Omental fat pad (tissue), 3 donors: ENCODE measurements at regions not wholly inside any gene's neighbourhood (a gene's known extent, or its start where the extent isn't known, plus 50 kb on each side); places are given as distances from the start of the nearest gene placed in this dataset.

Source experiments
- ATAC-seq: fragments of 150-250 bp; one replicate; pipeline ENCODE4 v1.9.1; 2016; ENCODE audit warnings: mild to moderate bottlenecking, moderate library complexity; ENCODE audit not compliant: low FRiP score
- DNase-seq: peaks from one replicate; pipeline ENCODE4 v3.0.0-alpha.2; 2019; ENCODE audit warnings: low spot score
- CTCF ChIP-seq, 3 donors: fragments of 450-650 bp; IDR thresholded peaks; one replicate each; pipeline ENCODE4 v1.5.1; 2016 to 2017; ENCODE audit warnings: antibody characterized with exemption in 3 of 3, mild to moderate bottlenecking in 3 of 3, moderate library complexity in 2 of 3

- TF ChIP-seq CTCF (IDR thresholded peaks at IDR 0.05), result no peak
- no peak for DNase-seq
- no peak for ATAC-seq
Measured at GRCh38 chr11:91776655-91777054, 448.0 kb upstream of the FAT3 start.

GRCh38 chr11:91773090-91773489, 451.5 kb upstream of the FAT3 start:
- ATAC-seq (no peak), DNase-seq (no peak)
- no peak for TF ChIP-seq CTCF (IDR thresholded peaks at IDR 0.05)

GRCh38 chr11:91771961-91772360, 452.7 kb upstream of the FAT3 start:
- ATAC-seq (no peak), DNase-seq (no peak)
- TF ChIP-seq CTCF (IDR thresholded peaks at IDR 0.05), result no peak

GRCh38 chr11:91768783-91769182, 455.8 kb upstream of the FAT3 start:
- ATAC-seq (no peak), DNase-seq (no peak)
- no peak for TF ChIP-seq CTCF (IDR thresholded peaks at IDR 0.05)

GRCh38 chr11:91763331-91763730, 461.3 kb upstream of the FAT3 start:
- DNase-seq, result no peak
- ATAC-seq, result no peak
- no peak for TF ChIP-seq CTCF (IDR thresholded peaks at IDR 0.05)

- DNase-seq, result no peak
- no peak for TF ChIP-seq CTCF (IDR thresholded peaks at IDR 0.05)
- ATAC-seq, result no peak
Measured at GRCh38 chr11:91761406-91762025, 463.1 kb upstream of the FAT3 start.

- no peak for TF ChIP-seq CTCF (IDR thresholded peaks at IDR 0.05)
- no peak for ATAC-seq
Measured at GRCh38 chr11:91756829-91757480, 467.7 kb upstream of the FAT3 start.

More at GRCh38 chr11:91756829-91757480, 467.7 kb upstream of the FAT3 start:
- DNase-seq, result no peak
